Adipocyte (in vitro differentiated cells): ENCODE measurements at regions not wholly inside any gene's neighbourhood (a gene's known extent, or its start where the extent isn't known, plus 50 kb on each side); places are given as distances from the start of the nearest gene placed in this dataset.

Experiments used
- DNase-seq: peaks from one replicate; pipeline ENCODE4 v3.0.0-alpha.2; 2015; ENCODE audit warnings: low read depth
- H3K27me3 ChIP-seq: replicated peaks from 2 replicates; pipeline ENCODE4 v1.7.0; 2013; ENCODE audit warnings: mild to moderate bottlenecking, low read length, moderate library complexity; ENCODE audit not compliant: control insufficient read depth, insufficient read depth
- H3K36me3 ChIP-seq: 2 replicates; pipeline ENCODE4 v1.7.0; 2013; ENCODE audit warnings: low read length, mild to moderate bottlenecking, moderate library complexity; ENCODE audit not compliant: control insufficient read depth, insufficient read depth, severe bottlenecking
- H3K4me1 ChIP-seq: 2 replicates; pipeline ENCODE4 v1.7.0; 2013; ENCODE audit warnings: mild to moderate bottlenecking, low read length, moderate library complexity; ENCODE audit not compliant: control insufficient read depth, insufficient read depth
- H3K4me3 ChIP-seq: 2 replicates; pipeline ENCODE4 v1.7.0; 2013; ENCODE audit warnings: mild to moderate bottlenecking, low read length, moderate library complexity
- H3K9ac ChIP-seq: 2 replicates; pipeline ENCODE4 v1.7.0; 2013; ENCODE audit warnings: mild to moderate bottlenecking, low read length, moderate library complexity
- H3K9me3 ChIP-seq: 2 replicates; pipeline ENCODE4 v1.7.0; 2013; ENCODE audit warnings: mild to moderate bottlenecking, low read length, moderate library complexity; ENCODE audit not compliant: control insufficient read depth

GRCh38 chr5:173826428-173827350, 61.5 kb upstream of the CPEB4 start:
- no peak overlapping the region for H3K4me3 ChIP-seq
- H3K27me3 ChIP-seq = no peaks in the 10 kb centered on the region
- DNase-seq = no peak
- peaks cover 9% of the 10 kb centered on the region for H3K9me3 ChIP-seq
- peaks cover 17% of the 10 kb centered on the region for H3K4me1 ChIP-seq
- no peaks in the 10 kb centered on the region for H3K36me3 ChIP-seq
- no peak overlapping the region for H3K9ac ChIP-seq

- Histone ChIP-seq H3K27me3 (peaks cover 5% of the 10 kb centered on the region), H3K4me3 (no peak overlapping the region), H3K4me1 (peaks cover 13% of the 10 kb centered on the region), H3K36me3 (no peaks in the 10 kb centered on the region), H3K9ac (no peak overlapping the region), H3K9me3 (peaks cover 9% of the 10 kb centered on the region)
- DNase-seq = no peak
Measured at GRCh38 chr5:173828952-173829351, 59.2 kb upstream of the CPEB4 start.

GRCh38 chr5:173829826-173830225, 58.3 kb upstream of the CPEB4 start:
- H3K27me3 ChIP-seq = peaks cover 5% of the 10 kb centered on the region
- no peaks in the 10 kb centered on the region for H3K36me3 ChIP-seq
- no peak overlapping the region for H3K9ac ChIP-seq
- peak; percentile 87 for DNase-seq
- no peak overlapping the region for H3K4me3 ChIP-seq
- peaks cover 4% of the 10 kb centered on the region for H3K4me1 ChIP-seq
- peaks cover 9% of the 10 kb centered on the region for H3K9me3 ChIP-seq

GRCh38 chr5:173830421-173830820, 57.7 kb upstream of the CPEB4 start:
- no peak overlapping the region for H3K9ac ChIP-seq
- no peak for DNase-seq
- H3K9me3 ChIP-seq = peaks cover 9% of the 10 kb centered on the region
- no peaks in the 10 kb centered on the region for H3K36me3 ChIP-seq
- no peak overlapping the region for H3K4me3 ChIP-seq
- peaks cover 5% of the 10 kb centered on the region for H3K27me3 ChIP-seq
- H3K4me1 ChIP-seq = no peaks in the 10 kb centered on the region

- H3K4me3 ChIP-seq = no peak overlapping the region
- peaks cover 9% of the 10 kb centered on the region for H3K9me3 ChIP-seq
- DNase-seq = no peak
- no peaks in the 10 kb centered on the region for H3K36me3 ChIP-seq
- H3K27me3 ChIP-seq = peaks cover 5% of the 10 kb centered on the region
- no peaks in the 10 kb centered on the region for H3K4me1 ChIP-seq
- H3K9ac ChIP-seq = no peak overlapping the region
Measured at GRCh38 chr5:173831196-173831914, 56.8 kb upstream of the CPEB4 start.

GRCh38 chr5:173832386-173832785, 55.8 kb upstream of the CPEB4 start:
- no peak for DNase-seq
- Histone ChIP-seq H3K4me1 (no peaks in the 10 kb centered on the region), H3K4me3 (no peak overlapping the region), H3K9ac (no peak overlapping the region), H3K9me3 (peaks cover 9% of the 10 kb centered on the region), H3K27me3 (peaks cover 5% of the 10 kb centered on the region), H3K36me3 (no peaks in the 10 kb centered on the region)

GRCh38 chr5:173833196-173833985, 54.8 kb upstream of the CPEB4 start:
- H3K4me1 ChIP-seq = no peaks in the 10 kb centered on the region
- H3K9ac ChIP-seq = no peak overlapping the region
- no peaks in the 10 kb centered on the region for H3K9me3 ChIP-seq
- no peak overlapping the region for H3K4me3 ChIP-seq
- peaks cover 5% of the 10 kb centered on the region for H3K27me3 ChIP-seq
- peak; percentile 56 for DNase-seq
- no peaks in the 10 kb centered on the region for H3K36me3 ChIP-seq

- H3K27me3 ChIP-seq = peaks cover 5% of the 10 kb centered on the region
- no peaks in the 10 kb centered on the region for H3K4me1 ChIP-seq
- H3K9ac ChIP-seq = no peak overlapping the region
- no peak for DNase-seq
- H3K36me3 ChIP-seq = no peaks in the 10 kb centered on the region
- H3K9me3 ChIP-seq = no peaks in the 10 kb centered on the region
- H3K4me3 ChIP-seq = no peak overlapping the region
Measured at GRCh38 chr5:173834071-173834771, 53.9 kb upstream of the CPEB4 start.

GRCh38 chr5:173835131-173835530, 53.0 kb upstream of the CPEB4 start:
- Histone ChIP-seq H3K4me3 (no peak overlapping the region), H3K4me1 (no peaks in the 10 kb centered on the region), H3K36me3 (no peaks in the 10 kb centered on the region), H3K9me3 (no peaks in the 10 kb centered on the region), H3K9ac (no peak overlapping the region), H3K27me3 (peaks cover 5% of the 10 kb centered on the region)
- no peak for DNase-seq

GRCh38 chr5:173835661-173836060, 52.5 kb upstream of the CPEB4 start:
- no peak overlapping the region for H3K4me3 ChIP-seq
- no peak overlapping the region for H3K9ac ChIP-seq
- no peak for DNase-seq
- H3K9me3 ChIP-seq = no peaks in the 10 kb centered on the region
- H3K27me3 ChIP-seq = peaks cover 5% of the 10 kb centered on the region
- H3K36me3 ChIP-seq = no peaks in the 10 kb centered on the region
- H3K4me1 ChIP-seq = no peaks in the 10 kb centered on the region
